Adrenal gland (tissue), 9 donors: ENCODE measurements at regions not wholly inside any gene's neighbourhood (a gene's known extent, or its start where the extent isn't known, plus 50 kb on each side); places are given as distances from the start of the nearest gene placed in this dataset.

Source experiments
- DNase-seq, 7 donors: peaks; one replicate each; pipeline ENCODE4 v3.0.0-alpha.2; 2019 to 2020
- H3K27ac ChIP-seq, 5 donors: fragments of 200-600 bp; sonication (generic) in 4 of 5; 1 replicate in 3 of 5; 2 replicates in 2 of 5; pipeline versions ENCODE4 v1.5.1 to v1.8.0; 2016 to 2020; ENCODE audit warnings: mild to moderate bottlenecking in 1 of 5
- H3K27me3 ChIP-seq: fragments of 200-600 bp; 2 replicates; pipeline ENCODE4 v1.8.0; 2021
- H3K36me3 ChIP-seq, 2 donors: fragments of 200-600 bp; replicated peaks in 1 of 2; 1 replicate in 1 of 2; 2 replicates in 1 of 2; pipeline versions ENCODE4 v1.5.1 to v1.8.0; 2018 to 2022
- H3K4me1 ChIP-seq, 2 donors: fragments of 200-600 bp; replicated peaks in 1 of 2; 1 replicate in 1 of 2; 2 replicates in 1 of 2; pipeline versions ENCODE4 v1.5.1 to v1.8.0; 2018 to 2021
- H3K4me3 ChIP-seq, 4 donors: fragments of 200-600 bp; sonication (generic) in 3 of 4; one replicate each; pipeline ENCODE4 v1.5.1; 2016 to 2018
- H3K9me3 ChIP-seq, 3 donors: fragments of 200-600 bp; sonication (generic) in 1 of 3; replicated peaks in 1 of 3; 1 replicate in 2 of 3; 2 replicates in 1 of 3; pipeline versions ENCODE4 v1.5.1 to v1.8.0; 2016 to 2021
- CTCF ChIP-seq, 6 experiments: fragments of 450-650 bp in 4 of 6; fragments of 200-600 bp in 2 of 6; sonication (generic) in 1 of 6; IDR thresholded peaks; 1 replicate in 5 of 6; 2 replicates in 1 of 6; pipeline versions ENCODE4 v1.5.1 to v1.8.0; 2016 to 2021; ENCODE audit warnings: antibody characterized with exemption in 6 of 6, mild to moderate bottlenecking in 2 of 6, moderate library complexity in 1 of 6
- POLR2A ChIP-seq, 2 donors: fragments of 450-650 bp; IDR thresholded peaks; one replicate each; pipeline ENCODE4 v1.6.1; 2017; ENCODE audit warnings: antibody characterized with exemption in 2 of 2, mild to moderate bottlenecking in 2 of 2, moderate library complexity in 1 of 2
- WGBS, 4 donors: extraction: QIAGEN DNeasy Blood & Tissue Kit in 2 of 4; methylation state at CpG; one replicate each; pipeline versions ENCODE4 v1.1.5 to v1.1.7; 2013 to 2017; 5-methylcytosine and 5-hydroxymethylcytosine counted together
- intact Hi-C, 2 donors: fragments of 100-400 bp; cut with DNase I; formaldehyde crosslinking; loops; one replicate each; pipeline versions ENCODE4 v1.14.1 to v1.15.0; 2022 to 2023
- donor health status: healthy with polysubstance abuse.
- donor health status: Bipolar disorder and iron deficiency.
- donor health status: DM: yes; HTN: yes; CAD: no.
- donor health status: DM: no; HTN: no; CAD: no.
- donor health status: DM: no; HTN: no; CAD: no.

GRCh38 chr2:234691214-234691575 is 194.3 kb upstream of the ARL4C start:
- Histone ChIP-seq H3K4me1 (peaks cover 10 to 27% of the 10 kb centered on the region in 2 donors), H3K27ac (peak overlapping the region in 3 of 5 donors; percentile 21 to 64 (median 24)), H3K36me3 (no peaks in the 10 kb centered on the region), H3K9me3 (no peaks in the 10 kb centered on the region), H3K4me3 (no peak overlapping the region), H3K27me3 (no peaks in the 10 kb centered on the region)
- peak in 2 of 7 donors; percentile 10 to 41 for DNase-seq
- intact Hi-C loops = no loop called here
- WGBS, 4 donors = 10 to 14% (median 12%) methylated on average over 7 of the region's 7 CpGs
- TF ChIP-seq CTCF (IDR thresholded peaks at IDR 0.05) (no peak), POLR2A (IDR thresholded peaks at IDR 0.05) (no peak)

- Histone ChIP-seq H3K27me3 (no peaks in the 10 kb centered on the region), H3K9me3 (no peaks in the 10 kb centered on the region), H3K36me3 (no peaks in the 10 kb centered on the region), H3K4me3 (no peak overlapping the region), H3K27ac (peak overlapping the region in 3 of 5 donors; percentile 21 to 64 (median 60)), H3K4me1 (peaks cover 10 to 27% of the 10 kb centered on the region in 2 donors)
- DNase-seq = peak in 3 of 7 donors; percentile 30 to 42 (median 31)
- 11 to 19% (median 15%) methylated on average over 6 to 8 of the region's 8 CpGs for WGBS, 4 donors
- intact Hi-C loops = no loop called here
- no peak for TF ChIP-seq POLR2A (IDR thresholded peaks at IDR 0.05)
- TF ChIP-seq CTCF (IDR thresholded peaks at IDR 0.05) = no peak
Measured at GRCh38 chr2:234690569-234691213, 193.8 kb upstream of the ARL4C start.

GRCh38 chr2:234689911-234690379 is 193.1 kb upstream of the ARL4C start:
- Histone ChIP-seq H3K9me3 (no peaks in the 10 kb centered on the region), H3K36me3 (no peaks in the 10 kb centered on the region), H3K4me3 (no peak overlapping the region), H3K27ac (no peak overlapping the region), H3K4me1 (peaks cover 10 to 27% of the 10 kb centered on the region in 2 donors), H3K27me3 (no peaks in the 10 kb centered on the region)
- DNase-seq = no peak
- WGBS, 4 donors = 92 to 95% (median 93%) methylated on average over 10 of the region's 10 CpGs
- intact Hi-C loops = no loop called here
- TF ChIP-seq POLR2A (IDR thresholded peaks at IDR 0.05) (no peak), CTCF (IDR thresholded peaks at IDR 0.05) (no peak)

GRCh38 chr2:234687718-234688475 is 191.0 kb upstream of the ARL4C start:
- Histone ChIP-seq H3K4me3 (no peak overlapping the region), H3K36me3 (no peaks in the 10 kb centered on the region), H3K27me3 (no peaks in the 10 kb centered on the region), H3K27ac (no peak overlapping the region), H3K9me3 (no peaks in the 10 kb centered on the region), H3K4me1 (peaks cover 10 to 18% of the 10 kb centered on the region in 2 donors)
- 96 to 98% (median 96%) methylated on average over 6 of the region's 6 CpGs for WGBS, 4 donors
- TF ChIP-seq CTCF (IDR thresholded peaks at IDR 0.05) = no peak
- no peak for TF ChIP-seq POLR2A (IDR thresholded peaks at IDR 0.05)
- intact Hi-C loops = no loop called here
- DNase-seq = no peak
